Neural progenitor cell (in vitro differentiated cells): ENCODE measurements at regions not wholly inside any gene's neighbourhood (a gene's known extent, or its start where the extent isn't known, plus 50 kb on each side); places are given as distances from the start of the nearest gene placed in this dataset.
A peak's percentile ranks its signal among the peaks of the same experiment; 100 is the strongest.

ENCODE experiments used
- DNase-seq: peaks from one replicate; pipeline ENCODE4 v3.0.0-alpha.2; 2016; ENCODE audit warnings: low spot score
- H2AFZ ChIP-seq: fragments of 200-600 bp; sonication (generic); replicated peaks from 2 replicates; pipeline ENCODE4 v1.6.1; 2016; ENCODE audit warnings: antibody characterized with exemption
- H3F3A ChIP-seq: fragments of 200-600 bp; sonication (generic); 2 replicates; pipeline ENCODE4 v1.6.1; 2016; ENCODE audit warnings: antibody characterized with exemption, low read depth
- H3K27ac ChIP-seq: fragments of 200-600 bp; sonication (generic); 2 replicates; pipeline ENCODE4 v1.5.1; 2016; ENCODE audit warnings: mild to moderate bottlenecking
- H3K27me3 ChIP-seq: fragments of 200-600 bp; sonication (generic); 2 replicates; pipeline ENCODE4 v1.6.1; 2016; ENCODE audit warnings: mild to moderate bottlenecking, moderate library complexity
- H3K36me3 ChIP-seq: fragments of 200-600 bp; sonication (generic); 2 replicates; pipeline ENCODE4 v1.5.1; 2016
- H3K4me1 ChIP-seq: fragments of 200-600 bp; sonication (generic); 2 replicates; pipeline ENCODE4 v1.6.1; 2016; ENCODE audit warnings: mixed run types
- H3K4me2 ChIP-seq: fragments of 200-600 bp; sonication (generic); 2 replicates; pipeline ENCODE4 v1.6.1; 2016
- H3K4me3 ChIP-seq: fragments of 200-600 bp; sonication (generic); 2 replicates; pipeline ENCODE4 v1.5.1; 2016
- H3K79me2 ChIP-seq: fragments of 200-600 bp; sonication (generic); 2 replicates; pipeline ENCODE4 v1.6.1; 2016; ENCODE audit warnings: low read depth
- H3K9ac ChIP-seq: fragments of 200-600 bp; sonication (generic); 2 replicates; pipeline ENCODE4 v1.6.1; 2016
- H3K9me3 ChIP-seq: fragments of 200-600 bp; sonication (generic); 2 replicates; pipeline ENCODE4 v1.5.1; 2016; ENCODE audit warnings: low read depth
- H4K20me1 ChIP-seq: fragments of 200-600 bp; sonication (generic); 2 replicates; pipeline ENCODE4 v1.6.1; 2016; ENCODE audit warnings: low read depth
- H3K27ac Mint-ChIP-seq: 3 replicates; pipeline ENCODE4 v1.8.0; 2021; ENCODE audit warnings: mixed read lengths
- H3K27me3 Mint-ChIP-seq: 2 replicates; pipeline ENCODE4 v1.8.0; 2022; ENCODE audit warnings: low read depth, mild to moderate bottlenecking, inconsistent platforms, moderate library complexity, mixed read lengths; ENCODE audit not compliant: insufficient read depth
- H3K36me3 Mint-ChIP-seq: 3 replicates; pipeline ENCODE4 v1.8.0; 2021; ENCODE audit warnings: mixed read lengths
- H3K4me1 Mint-ChIP-seq: 3 replicates; pipeline ENCODE4 v1.8.0; 2021; ENCODE audit warnings: mixed read lengths
- H3K4me3 Mint-ChIP-seq: 3 replicates; pipeline ENCODE4 v1.8.0; 2021; ENCODE audit warnings: mild to moderate bottlenecking, moderate library complexity, mixed read lengths
- H3K9me3 Mint-ChIP-seq: 3 replicates; pipeline ENCODE4 v1.8.0; 2020; ENCODE audit warnings: mixed read lengths
- CTCF ChIP-seq: fragments of 200-600 bp; sonication (generic); IDR thresholded peaks from 2 replicates; pipeline ENCODE4 v1.5.1; 2017; ENCODE audit warnings: antibody characterized with exemption, mild to moderate bottlenecking
- EZH2 ChIP-seq: fragments of 200-600 bp; sonication (generic); IDR thresholded peaks from 2 replicates; pipeline ENCODE4 v1.6.1; 2017; ENCODE audit warnings: antibody characterized with exemption, mild to moderate bottlenecking, moderate library complexity
- EZH2phosphoT487 ChIP-seq: fragments of 200-600 bp; sonication (generic); IDR thresholded peaks from 2 replicates; pipeline ENCODE4 v1.6.1; 2017; ENCODE audit warnings: antibody characterized with exemption

DNA sequence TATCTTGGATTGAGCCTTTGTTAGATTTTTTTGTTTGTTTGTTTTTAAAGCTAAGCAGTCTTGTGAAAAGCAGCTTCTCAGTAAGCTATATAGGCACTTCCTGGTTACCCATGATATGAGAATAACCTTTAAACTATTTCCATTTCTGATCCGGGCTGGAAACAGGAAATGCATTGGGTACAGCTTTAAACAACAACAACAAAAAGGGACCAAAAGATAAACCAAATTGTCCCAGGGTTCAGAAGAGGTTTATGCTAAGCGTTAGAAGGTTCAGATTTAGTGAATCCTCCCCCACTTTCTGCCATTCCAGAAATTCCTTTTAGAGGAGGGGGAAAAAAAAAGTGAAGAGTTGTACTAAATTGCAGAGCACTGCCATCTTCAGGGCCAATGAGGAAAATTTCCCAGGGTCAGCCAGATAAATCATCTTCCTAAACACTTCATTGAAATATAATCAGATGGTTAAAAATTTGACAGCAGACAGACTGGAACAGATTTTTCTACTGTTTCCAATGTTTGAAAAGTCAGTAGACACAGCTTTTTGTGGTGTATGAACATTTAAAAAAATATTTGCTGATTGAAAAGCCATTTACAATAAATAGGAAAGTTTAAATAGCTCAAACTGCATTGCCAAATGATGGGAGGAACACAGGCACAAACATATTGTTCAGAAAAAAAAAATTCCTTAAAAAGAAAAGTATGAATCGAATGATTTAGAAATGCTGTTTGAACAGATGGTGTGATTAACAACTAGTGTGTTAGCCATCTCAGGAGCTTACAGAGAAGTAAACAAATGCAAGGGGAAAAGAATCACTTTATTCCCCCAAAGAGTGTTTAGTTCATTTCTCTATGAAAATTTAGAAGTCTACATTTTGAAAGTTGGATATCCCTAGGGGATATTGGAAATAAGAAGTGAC, 189.9 kb upstream of the TANK start:
- H3K4me2 ChIP-seq = peak overlapping the region; percentile 43
- peak; percentile 85 for DNase-seq
- no peaks in the 10 kb centered on the region for H3K27me3 ChIP-seq
- peak overlapping the region; percentile 69 for H3K27ac ChIP-seq
- no peaks in the 10 kb centered on the region for H4K20me1 ChIP-seq
- H3K36me3 Mint-ChIP-seq = no peaks in the 10 kb centered on the region
- H3K79me2 ChIP-seq = no peaks in the 10 kb centered on the region
- peaks cover 4% of the 10 kb centered on the region for H3K4me1 Mint-ChIP-seq
- H3K4me3 Mint-ChIP-seq = peak overlapping the region; percentile 11
- no peaks in the 10 kb centered on the region for H3K9me3 ChIP-seq
- H3K27me3 Mint-ChIP-seq = no peaks in the 10 kb centered on the region
- H3K4me3 ChIP-seq = no peak overlapping the region
- H3F3A ChIP-seq = no peaks in the 10 kb centered on the region
- no peak overlapping the region for H3K9ac ChIP-seq
- TF ChIP-seq CTCF (peak; percentile 87), EZH2phosphoT487 (no peak), EZH2 (no peak)
- H3K36me3 ChIP-seq = no peaks in the 10 kb centered on the region
- H3K9me3 Mint-ChIP-seq = no peaks in the 10 kb centered on the region
- peaks cover 7% of the 10 kb centered on the region for H3K4me1 ChIP-seq
- H3K27ac Mint-ChIP-seq = no peak overlapping the region
- H2AFZ ChIP-seq = peak overlapping the region; percentile 92

- Histone ChIP-seq H3K4me1 (peaks cover 7% of the 10 kb centered on the region), H2AFZ (peak overlapping the region; percentile 10), H3K9ac (no peak overlapping the region), H3K4me3 (no peak overlapping the region), H3K36me3 (no peaks in the 10 kb centered on the region), H3K79me2 (no peaks in the 10 kb centered on the region), H3K9me3 (no peaks in the 10 kb centered on the region), H3K27ac (no peak overlapping the region), H3K27me3 (no peaks in the 10 kb centered on the region), H3F3A (no peaks in the 10 kb centered on the region), H4K20me1 (no peaks in the 10 kb centered on the region), H3K4me2 (no peak overlapping the region)
- Mint-ChIP-seq H3K4me1 (peaks cover 4% of the 10 kb centered on the region), H3K27me3 (peaks cover 3% of the 10 kb centered on the region), H3K36me3 (no peaks in the 10 kb centered on the region), H3K4me3 (no peak overlapping the region), H3K27ac (no peak overlapping the region), H3K9me3 (no peaks in the 10 kb centered on the region)
- no peak for DNase-seq
- no peak for TF ChIP-seq CTCF
- TF ChIP-seq EZH2phosphoT487 = no peak
- TF ChIP-seq EZH2 = no peak
Observed at GRCh38 chr2:160973991-160974390, 186.2 kb upstream of the TANK start.

DNA sequence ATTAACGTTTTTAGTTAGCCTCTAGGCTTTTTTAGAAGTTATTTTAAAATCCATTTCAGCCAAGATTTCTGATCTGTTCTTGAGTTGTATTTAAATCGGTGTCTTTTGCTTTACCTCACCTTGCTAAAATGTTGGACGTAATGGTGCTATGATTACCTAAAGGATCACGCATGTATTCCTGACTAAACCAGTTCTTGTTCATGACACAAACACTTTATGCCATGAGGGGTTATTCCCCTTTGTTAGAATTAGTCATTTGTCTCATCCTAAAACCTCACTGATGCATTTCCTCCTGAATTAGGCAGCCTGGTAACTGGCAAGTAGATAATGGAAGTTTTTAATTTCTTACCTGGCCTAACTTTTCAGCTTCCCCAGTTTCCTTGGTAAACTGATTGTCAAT, 185.4 kb upstream of the TANK start:
- Histone ChIP-seq H3K27me3 (no peaks in the 10 kb centered on the region), H3F3A (no peaks in the 10 kb centered on the region), H3K9ac (no peak overlapping the region), H3K4me2 (no peak overlapping the region), H3K4me1 (peaks cover 7% of the 10 kb centered on the region), H3K4me3 (no peak overlapping the region), H3K27ac (no peak overlapping the region), H3K79me2 (no peaks in the 10 kb centered on the region), H4K20me1 (no peaks in the 10 kb centered on the region), H3K9me3 (peaks cover 3% of the 10 kb centered on the region), H2AFZ (no peak overlapping the region), H3K36me3 (no peaks in the 10 kb centered on the region)
- Mint-ChIP-seq H3K4me3 (no peak overlapping the region), H3K9me3 (no peaks in the 10 kb centered on the region), H3K4me1 (peaks cover 4% of the 10 kb centered on the region), H3K27me3 (peaks cover 3% of the 10 kb centered on the region), H3K27ac (no peak overlapping the region), H3K36me3 (no peaks in the 10 kb centered on the region)
- DNase-seq = no peak
- TF ChIP-seq CTCF (no peak), EZH2 (no peak), EZH2phosphoT487 (no peak)
